ENCODE measurements at regions not wholly inside any gene's neighbourhood (a gene's known extent, or its start where the extent isn't known, plus 50 kb on each side); places are given as distances from the start of the nearest gene placed in this dataset.

DNA sequence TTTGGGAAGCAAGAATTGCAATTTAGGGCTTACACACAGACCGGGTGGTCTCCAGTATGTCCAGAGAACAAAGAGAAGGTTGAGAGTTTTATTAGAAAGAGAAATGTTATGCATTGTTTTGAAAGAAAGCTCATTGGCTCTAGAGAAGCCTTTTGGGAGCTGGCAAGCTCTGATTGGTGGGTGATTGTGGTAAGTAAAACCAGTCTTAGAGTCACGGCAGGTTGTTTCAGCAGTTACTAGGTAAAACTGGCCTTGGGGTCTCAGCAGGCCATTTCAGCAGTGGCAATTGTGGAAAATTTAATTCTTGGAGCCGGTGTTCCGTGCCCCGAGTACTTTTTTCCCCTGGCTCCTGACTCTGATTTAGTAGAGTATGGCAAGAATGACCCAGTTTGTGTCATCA is 78.1 kb downstream of the MRPL46 start:
- DNase-seq = no peak
- no peaks in the 10 kb centered on the region for H3K27me3 ChIP-seq (replicated peaks)
- H3K36me3 ChIP-seq (replicated peaks) = no peaks in the 10 kb centered on the region
- in situ Hi-C loops (cut with HindIII; ENCODE audit: low pct_ligation_motif_present, low sequenced_read_pairs) = no loop called here
- H3K4me3 ChIP-seq (ENCODE audit: low read depth, low read length) = no peak overlapping the region
- TF ChIP-seq, protein P1, sequence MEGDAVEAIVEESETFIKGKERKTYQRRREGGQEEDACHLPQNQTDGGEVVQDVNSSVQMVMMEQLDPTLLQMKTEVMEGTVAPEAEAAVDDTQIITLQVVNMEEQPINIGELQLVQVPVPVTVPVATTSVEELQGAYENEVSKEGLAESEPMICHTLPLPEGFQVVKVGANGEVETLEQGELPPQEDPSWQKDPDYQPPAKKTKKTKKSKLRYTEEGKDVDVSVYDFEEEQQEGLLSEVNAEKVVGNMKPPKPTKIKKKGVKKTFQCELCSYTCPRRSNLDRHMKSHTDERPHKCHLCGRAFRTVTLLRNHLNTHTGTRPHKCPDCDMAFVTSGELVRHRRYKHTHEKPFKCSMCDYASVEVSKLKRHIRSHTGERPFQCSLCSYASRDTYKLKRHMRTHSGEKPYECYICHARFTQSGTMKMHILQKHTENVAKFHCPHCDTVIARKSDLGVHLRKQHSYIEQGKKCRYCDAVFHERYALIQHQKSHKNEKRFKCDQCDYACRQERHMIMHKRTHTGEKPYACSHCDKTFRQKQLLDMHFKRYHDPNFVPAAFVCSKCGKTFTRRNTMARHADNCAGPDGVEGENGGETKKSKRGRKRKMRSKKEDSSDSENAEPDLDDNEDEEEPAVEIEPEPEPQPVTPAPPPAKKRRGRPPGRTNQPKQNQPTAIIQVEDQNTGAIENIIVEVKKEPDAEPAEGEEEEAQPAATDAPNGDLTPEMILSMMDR (IDR thresholded peaks at IDR 0.05; ENCODE audit: low read depth, low read length, missing control alignments) = no peak
- no peak overlapping the region for H3K27ac ChIP-seq

- Histone ChIP-seq H3K27me3 (replicated peaks) (no peaks in the 10 kb centered on the region), H3K27ac (no peak overlapping the region), H3K36me3 (replicated peaks) (no peaks in the 10 kb centered on the region), H3K4me3 (ENCODE audit: low read depth, low read length) (no peak overlapping the region)
- no peak for DNase-seq
- in situ Hi-C loops (cut with HindIII; ENCODE audit: low pct_ligation_motif_present, low sequenced_read_pairs) = no loop called here
- TF ChIP-seq, protein P1 (IDR thresholded peaks at IDR 0.05; ENCODE audit: low read depth, low read length, missing control alignments) = no peak
Measured at GRCh38 chr15:88388686-88389085, 78.5 kb downstream of the MRPL46 start.

GRCh38 chr15:88385078-88385700 is 82.0 kb downstream of the MRPL46 start:
- Histone ChIP-seq H3K27me3 (replicated peaks) (no peaks in the 10 kb centered on the region), H3K27ac (no peak overlapping the region), H3K36me3 (replicated peaks) (no peaks in the 10 kb centered on the region), H3K4me3 (ENCODE audit: low read depth, low read length) (no peak overlapping the region)
- in situ Hi-C loops (cut with HindIII; ENCODE audit: low pct_ligation_motif_present, low sequenced_read_pairs) = no loop called here
- DNase-seq = no peak
- TF ChIP-seq, protein P1 (IDR thresholded peaks at IDR 0.05; ENCODE audit: low read depth, low read length, missing control alignments) = no peak

DNA sequence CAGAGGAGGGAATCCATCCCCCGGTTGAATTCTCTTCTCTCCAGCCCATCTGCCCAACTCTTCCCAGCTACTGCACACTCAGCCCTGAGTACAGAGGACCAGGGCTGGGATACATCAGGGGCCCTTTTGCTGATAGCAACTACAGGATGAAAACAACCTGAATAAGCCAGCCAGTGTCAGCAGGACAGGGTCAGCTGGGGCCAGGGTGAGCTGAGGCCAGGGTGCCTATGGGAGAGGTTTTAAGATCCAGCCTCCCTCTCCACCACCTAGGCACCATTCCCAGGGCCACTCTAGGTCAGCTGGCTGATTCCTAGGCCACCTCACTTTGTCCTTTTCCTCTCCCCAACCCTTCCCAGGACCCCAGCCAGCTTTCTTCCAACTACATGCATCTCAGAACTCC is 83.8 kb downstream of the MRPL46 start:
- TF ChIP-seq, protein P1 (IDR thresholded peaks at IDR 0.05; ENCODE audit: low read depth, low read length, missing control alignments) = no peak
- DNase-seq = no peak
- H3K4me3 ChIP-seq (ENCODE audit: low read depth, low read length) = no peak overlapping the region
- H3K36me3 ChIP-seq (replicated peaks) = no peaks in the 10 kb centered on the region
- in situ Hi-C loops (cut with HindIII; ENCODE audit: low pct_ligation_motif_present, low sequenced_read_pairs) = no loop called here
- H3K27ac ChIP-seq = no peak overlapping the region
- no peaks in the 10 kb centered on the region for H3K27me3 ChIP-seq (replicated peaks)

DNA sequence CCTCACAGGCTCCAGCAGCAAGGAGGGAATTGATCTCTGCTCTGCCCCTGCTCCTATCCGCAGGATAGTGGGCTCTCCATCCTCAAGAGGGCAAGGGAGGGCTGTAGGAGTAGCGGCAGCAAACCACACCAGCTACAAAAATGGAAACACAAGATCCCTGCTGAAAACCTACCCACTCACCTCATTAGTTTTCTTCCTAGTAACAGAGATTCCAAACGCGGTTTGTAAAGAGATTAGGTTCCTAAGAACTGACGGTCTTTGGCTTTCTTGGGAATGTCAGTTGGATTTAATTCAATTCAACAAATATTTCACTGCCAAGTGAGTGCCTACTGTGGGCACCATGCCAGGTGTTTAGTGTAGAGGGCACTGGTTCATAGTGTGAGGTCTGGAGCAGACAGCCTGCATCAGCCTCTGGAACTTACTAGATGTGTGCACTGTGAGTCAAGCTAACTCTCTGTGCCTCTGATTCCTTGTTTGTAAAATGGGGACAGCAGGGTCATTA is 84.7 kb downstream of the MRPL46 start:
- Histone ChIP-seq H3K27me3 (replicated peaks) (no peaks in the 10 kb centered on the region), H3K27ac (no peak overlapping the region), H3K36me3 (replicated peaks) (no peaks in the 10 kb centered on the region), H3K4me3 (ENCODE audit: low read depth, low read length) (no peak overlapping the region)
- in situ Hi-C loops (cut with HindIII; ENCODE audit: low pct_ligation_motif_present, low sequenced_read_pairs) = no loop called here
- no peak for DNase-seq
- TF ChIP-seq, protein P1 (IDR thresholded peaks at IDR 0.05; ENCODE audit: low read depth, low read length, missing control alignments) = no peak

- no peak overlapping the region for H3K4me3 ChIP-seq (ENCODE audit: low read depth, low read length)
- no peak overlapping the region for H3K27ac ChIP-seq
- in situ Hi-C loops (cut with HindIII; ENCODE audit: low pct_ligation_motif_present, low sequenced_read_pairs) = no loop called here
- no peaks in the 10 kb centered on the region for H3K27me3 ChIP-seq (replicated peaks)
- H3K36me3 ChIP-seq (replicated peaks) = no peaks in the 10 kb centered on the region
- TF ChIP-seq, protein P1 (IDR thresholded peaks at IDR 0.05; ENCODE audit: low read depth, low read length, missing control alignments) = no peak
- DNase-seq = no peak
Measured at GRCh38 chr15:88378188-88378637, 89.0 kb downstream of the MRPL46 start.
